ENCODE measurements at regions not wholly inside any gene's neighbourhood (a gene's known extent, or its start where the extent isn't known, plus 50 kb on each side); places are given as distances from the start of the nearest gene placed in this dataset.

- no peak overlapping the region for H3K4me2 ChIP-seq (ENCODE audit: control insufficient read depth, insufficient read depth)
These were observed 78.8 kb upstream of the NAV3 start for GRCh38 chr12:77751939-77752338.

More at GRCh38 chr12:77751939-77752338, 78.8 kb upstream of the NAV3 start:
- ChIA-PET SMC1A (ENCODE audit: uncharacterized antibody, unreplicated experiment) (interaction anchor here (1.1 to 1.6 kb wide), 2 partner anchors 8 to 66 kb away, joined by 3 to 6 read pairs; no protein-coding TSS in a partner anchor), POLR2A (no interaction called here), RAD21 (ENCODE audit: unreplicated experiment) (no interaction called here), CTCF (interaction anchor here (1.7 kb wide), 1 partner anchor 173 kb away, joined by 4 read pairs; no protein-coding TSS in a partner anchor)
- Histone ChIP-seq H3K4me1 (ENCODE audit: control insufficient read depth, insufficient read depth, low read length) (no peaks in the 10 kb centered on the region), H3K27me3 (replicated peaks in 1 of 2; ENCODE audit: control insufficient read depth in 2 of 2, insufficient read depth in 2 of 2, low read length in 1 of 2) (no peaks in the 10 kb centered on the region; a peak in 1 of 4 replicates), H3K36me3 (ENCODE audit: control insufficient read depth in 2 of 2, insufficient read depth in 2 of 2, low read length in 1 of 2) (no peaks in the 10 kb centered on the region), H3K9ac (ENCODE audit: control insufficient read depth, insufficient read depth, low read length) (no peak overlapping the region), H4K20me1 (ENCODE audit: control insufficient read depth, insufficient read depth) (no peaks in the 10 kb centered on the region), H2AFZ (ENCODE audit: control insufficient read depth, low read depth, low read length) (no peak overlapping the region), H3K79me2 (ENCODE audit: control insufficient read depth, insufficient read depth, low read length) (no peaks in the 10 kb centered on the region), H3K27ac (ENCODE audit: control insufficient read depth, insufficient read depth) (no peak overlapping the region), H3K9me3 (replicated peaks; ENCODE audit: control insufficient read depth, insufficient read depth, low read length) (no peaks in the 10 kb centered on the region), H3K4me3 (no peak overlapping the region)
- in situ Hi-C loops (cut with MboI) (no loop called here), intact Hi-C loops (cut with micrococcal nuclease; ENCODE audit: unreplicated experiment) (no loop called here)
- FAIRE-seq (no peak), DNase-seq (ENCODE audit: low read depth, low spot score) (no peak), ATAC-seq (no peak)
- TF ChIP-seq, protein P1, sequence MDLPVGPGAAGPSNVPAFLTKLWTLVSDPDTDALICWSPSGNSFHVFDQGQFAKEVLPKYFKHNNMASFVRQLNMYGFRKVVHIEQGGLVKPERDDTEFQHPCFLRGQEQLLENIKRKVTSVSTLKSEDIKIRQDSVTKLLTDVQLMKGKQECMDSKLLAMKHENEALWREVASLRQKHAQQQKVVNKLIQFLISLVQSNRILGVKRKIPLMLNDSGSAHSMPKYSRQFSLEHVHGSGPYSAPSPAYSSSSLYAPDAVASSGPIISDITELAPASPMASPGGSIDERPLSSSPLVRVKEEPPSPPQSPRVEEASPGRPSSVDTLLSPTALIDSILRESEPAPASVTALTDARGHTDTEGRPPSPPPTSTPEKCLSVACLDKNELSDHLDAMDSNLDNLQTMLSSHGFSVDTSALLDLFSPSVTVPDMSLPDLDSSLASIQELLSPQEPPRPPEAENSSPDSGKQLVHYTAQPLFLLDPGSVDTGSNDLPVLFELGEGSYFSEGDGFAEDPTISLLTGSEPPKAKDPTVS (IDR thresholded peaks at IDR 0.05; ENCODE audit: low read depth, low read length) = no peak
- no peak for TF ChIP-seq TCF12 (IDR thresholded peaks at IDR 0.05; ENCODE audit: low read depth, low read length)
- no peak for TF ChIP-seq SP1 (IDR thresholded peaks at IDR 0.05; ENCODE audit: low read depth, low read length)
- TF ChIP-seq, protein P2, sequence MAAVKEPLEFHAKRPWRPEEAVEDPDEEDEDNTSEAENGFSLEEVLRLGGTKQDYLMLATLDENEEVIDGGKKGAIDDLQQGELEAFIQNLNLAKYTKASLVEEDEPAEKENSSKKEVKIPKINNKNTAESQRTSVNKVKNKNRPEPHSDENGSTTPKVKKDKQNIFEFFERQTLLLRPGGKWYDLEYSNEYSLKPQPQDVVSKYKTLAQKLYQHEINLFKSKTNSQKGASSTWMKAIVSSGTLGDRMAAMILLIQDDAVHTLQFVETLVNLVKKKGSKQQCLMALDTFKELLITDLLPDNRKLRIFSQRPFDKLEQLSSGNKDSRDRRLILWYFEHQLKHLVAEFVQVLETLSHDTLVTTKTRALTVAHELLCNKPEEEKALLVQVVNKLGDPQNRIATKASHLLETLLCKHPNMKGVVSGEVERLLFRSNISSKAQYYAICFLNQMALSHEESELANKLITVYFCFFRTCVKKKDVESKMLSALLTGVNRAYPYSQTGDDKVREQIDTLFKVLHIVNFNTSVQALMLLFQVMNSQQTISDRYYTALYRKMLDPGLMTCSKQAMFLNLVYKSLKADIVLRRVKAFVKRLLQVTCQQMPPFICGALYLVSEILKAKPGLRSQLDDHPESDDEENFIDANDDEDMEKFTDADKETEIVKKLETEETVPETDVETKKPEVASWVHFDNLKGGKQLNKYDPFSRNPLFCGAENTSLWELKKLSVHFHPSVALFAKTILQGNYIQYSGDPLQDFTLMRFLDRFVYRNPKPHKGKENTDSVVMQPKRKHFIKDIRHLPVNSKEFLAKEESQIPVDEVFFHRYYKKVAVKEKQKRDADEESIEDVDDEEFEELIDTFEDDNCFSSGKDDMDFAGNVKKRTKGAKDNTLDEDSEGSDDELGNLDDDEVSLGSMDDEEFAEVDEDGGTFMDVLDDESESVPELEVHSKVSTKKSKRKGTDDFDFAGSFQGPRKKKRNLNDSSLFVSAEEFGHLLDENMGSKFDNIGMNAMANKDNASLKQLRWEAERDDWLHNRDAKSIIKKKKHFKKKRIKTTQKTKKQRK (IDR thresholded peaks at IDR 0.05; ENCODE audit: low read depth, low read length) = no peak
- TF ChIP-seq SRF (IDR thresholded peaks at IDR 0.05; ENCODE audit: low read depth in 2 of 2, low read length in 2 of 2) = no peak
- no peak for TF ChIP-seq BCL11A (IDR thresholded peaks at IDR 0.05; ENCODE audit: low read depth, low read length)
- no peak for TF ChIP-seq YBX1 (IDR thresholded peaks at IDR 0.05)
- no peak for TF ChIP-seq IRF4 (IDR thresholded peaks at IDR 0.05; ENCODE audit: low read depth, low read length)
- no peak for TF ChIP-seq KLF5 (IDR thresholded peaks at IDR 0.05; ENCODE audit: partially characterized antibody)
- BruUV-seq (replicated peaks) = no TSS peak
- 50% methylated on average over 2 of the region's 2 CpGs for WGBS (ENCODE audit: insufficient coverage, insufficient replicate concordance, low lambda C conversion rate, missing lambda C conversion rate)

All from GM12878 (cell line).